HepG2 (cell line): ENCODE measurements at regions not wholly inside any gene's neighbourhood (a gene's known extent, or its start where the extent isn't known, plus 50 kb on each side); places are given as distances from the start of the nearest gene placed in this dataset.

Experiments used
- ATAC-seq: fragments of 200-7000 bp; cut with Tn5 transposase; 3 replicates; pipeline ENCODE4 v1.9.1; 2020; ENCODE audit warnings: mild to moderate bottlenecking, moderate library complexity
- BruUV-seq: library from RNA; stranded (reverse); fragments of 400-500 nt; replicated peaks from 2 replicates; lab custom pipeline; 2021; lab: Mats Ljungman, UMichigan
- CTCF ChIA-PET: fragments of 300-600 bp; formaldehyde crosslinking; extraction: SDS; loops from one replicate; lab custom pipeline; 2021; ENCODE audit warnings: low total read pairs, inconsistent platforms, low intra/inter-chr PET ratio; lab: Yijun Ruan, JAX
- POLR2A ChIA-PET: fragments of 350-600 bp; sonication (Branson Sonifier 250); formaldehyde crosslinking; loops from one replicate; lab custom pipeline; 2020; ENCODE audit warnings: antibody characterized with exemption, inconsistent platforms; lab: Yijun Ruan, JAX
- DNase-seq: peaks from one replicate; pipeline ENCODE4 v3.0.0-alpha.2; 2015; ENCODE audit warnings: low spot score
- FAIRE-seq: peaks from 3 replicates; lab custom pipeline; 2011; peaks lifted over from hg19 to GRCh38; lab: Jason Lieb, UNC
- H2AFZ ChIP-seq: one replicate; pipeline ENCODE4 v1.6.1; 2011; ENCODE audit warnings: low read length, inconsistent platforms
- H3K27ac ChIP-seq: fragments of 300-600 bp; 3 replicates; pipeline ENCODE4 v1.8.0; 2011; ENCODE audit warnings: mixed run types, mild to moderate bottlenecking, mixed read lengths, low read length, inconsistent platforms; ENCODE audit not compliant: insufficient read depth; ENCODE audit errors: extremely low read length
- H3K27me3 ChIP-seq, 2 experiments: fragments of 200-600 bp in 1 of 2; 2 replicates in 1 of 2; 3 replicates in 1 of 2; pipeline versions ENCODE4 v1.6.0 to v1.8.0; 2011; ENCODE audit warnings: low read length in 2 of 2, mild to moderate bottlenecking in 2 of 2, moderate library complexity in 2 of 2, inconsistent platforms in 1 of 2; ENCODE audit not compliant: insufficient read depth in 2 of 2, control insufficient read depth in 1 of 2
- H3K36me3 ChIP-seq, 2 experiments: fragments of 200-600 bp in 1 of 2; replicated peaks in 1 of 2; 2 replicates in 1 of 2; 3 replicates in 1 of 2; pipeline versions ENCODE4 v1.5.1 to v1.8.0; 2011; ENCODE audit warnings: low read length in 2 of 2, inconsistent platforms in 1 of 2; ENCODE audit not compliant: insufficient read depth in 2 of 2, control insufficient read depth in 1 of 2
- H3K4me1 ChIP-seq: 2 replicates; pipeline ENCODE4 v1.5.1; 2012; ENCODE audit warnings: low read length, inconsistent platforms; ENCODE audit not compliant: insufficient read depth
- H3K4me2 ChIP-seq: 2 replicates; pipeline ENCODE4 v1.6.0; 2011; ENCODE audit warnings: low read depth, low read length, inconsistent platforms
- H3K4me3 ChIP-seq, 3 experiments: fragments of 200-600 bp in 1 of 3; sonication (generic), shearing (Covaris generic) in 1 of 3; replicated peaks in 1 of 3; 2 replicates each; pipeline ENCODE4 v1.5.1; 2011 to 2016; ENCODE audit warnings: low read length in 3 of 3, inconsistent platforms in 2 of 3, low read depth in 2 of 3, mild to moderate bottlenecking in 2 of 3, control low read depth in 1 of 3, mixed read lengths in 1 of 3; ENCODE audit not compliant: insufficient read depth in 1 of 3
- H3K79me2 ChIP-seq: one replicate; pipeline ENCODE4 v1.6.1; 2011; ENCODE audit warnings: low read length, inconsistent platforms; ENCODE audit not compliant: insufficient read depth
- H3K9ac ChIP-seq: 2 replicates; pipeline ENCODE4 v1.6.0; 2011; ENCODE audit warnings: mild to moderate bottlenecking, low read depth, low read length, inconsistent platforms; ENCODE audit not compliant: insufficient read depth
- H3K9me3 ChIP-seq: 2 replicates; pipeline ENCODE4 v1.5.1; 2012; ENCODE audit warnings: mild to moderate bottlenecking, low read length
- H4K20me1 ChIP-seq: 2 replicates; pipeline ENCODE4 v1.6.0; 2011; ENCODE audit warnings: inconsistent platforms, mild to moderate bottlenecking, low read length, moderate library complexity; ENCODE audit not compliant: insufficient read depth
- KAT7 ChIP-seq: IDR thresholded peaks from 2 replicates; pipeline ENCODE4 v1.6.1; 2018; ENCODE audit warnings: borderline replicate concordance, missing compliant biosample characterization
- MED13 ChIP-seq: sonication (generic); formaldehyde crosslinking; IDR thresholded peaks from 2 replicates; pipeline ENCODE4 v1.5.0; 2020; ENCODE audit warnings: missing genetic modification reagents
- MEIS2 ChIP-seq: sonication (generic); formaldehyde crosslinking; IDR thresholded peaks from 2 replicates; pipeline ENCODE4 v1.9.0; 2021; ENCODE audit warnings: mild to moderate bottlenecking, missing genetic modification reagents
- MTF2 ChIP-seq: sonication (generic); formaldehyde crosslinking; IDR thresholded peaks from 2 replicates; pipeline ENCODE4 v1.5.0; 2020; ENCODE audit warnings: missing genetic modification reagents, borderline replicate concordance
- SMARCC2 ChIP-seq: fragments of 450-650 bp; IDR thresholded peaks from 2 replicates; pipeline ENCODE4 v1.6.1; 2017; ENCODE audit warnings: antibody characterized with exemption, mild to moderate bottlenecking
- SRY ChIP-seq: sonication (generic); formaldehyde crosslinking; IDR thresholded peaks from 2 replicates; pipeline ENCODE4 v1.8.0; 2022; ENCODE audit warnings: mild to moderate bottlenecking, missing genetic modification reagents
- ZBTB4 ChIP-seq: sonication (generic); formaldehyde crosslinking; IDR thresholded peaks from 2 replicates; pipeline ENCODE4 v1.4.0; 2020; ENCODE audit warnings: missing genetic modification reagents, mild to moderate bottlenecking, borderline replicate concordance
- ZBTB8A ChIP-seq: sonication (generic); formaldehyde crosslinking; IDR thresholded peaks from 2 replicates; pipeline ENCODE4 v1.4.0; 2020; ENCODE audit warnings: mild to moderate bottlenecking, low read depth, missing genetic modification reagents, borderline replicate concordance
- ZNF34 ChIP-seq: sonication (generic); formaldehyde crosslinking; IDR thresholded peaks from 2 replicates; pipeline ENCODE4 v1.4.0; 2020; ENCODE audit warnings: mild to moderate bottlenecking, missing genetic modification reagents, borderline replicate concordance
- ZNF547 ChIP-seq: sonication (generic); formaldehyde crosslinking; IDR thresholded peaks from 2 replicates; pipeline ENCODE4 v1.5.1; 2020; ENCODE audit warnings: mild to moderate bottlenecking, missing genetic modification reagents
- ZNF556 ChIP-seq: sonication (generic); formaldehyde crosslinking; IDR thresholded peaks from 2 replicates; pipeline ENCODE4 v1.4.0; 2020; ENCODE audit warnings: mild to moderate bottlenecking, missing genetic modification reagents, borderline replicate concordance
- ZNF780A ChIP-seq: sonication (generic); formaldehyde crosslinking; IDR thresholded peaks from 2 replicates; pipeline ENCODE4 v1.8.0; 2022; ENCODE audit warnings: mild to moderate bottlenecking, missing genetic modification reagents, moderate library complexity
- WGBS: methylation state at CpG from one replicate; pipeline ENCODE4 v1.1.6; 2017; ENCODE audit warnings: low lambda C conversion rate; 5-methylcytosine and 5-hydroxymethylcytosine counted together
- in situ Hi-C: cut with HindIII; loops from 2 replicates; pipeline ENCODE4 v1.10.0; 2017; ENCODE audit warnings: low pct_unique_long_range_greater_than_20kb; ENCODE audit not compliant: extremely low pct_ligation_motif_present
- intact Hi-C: fragments of 100-400 bp; cut with micrococcal nuclease; formaldehyde crosslinking; loops from one replicate; pipeline ENCODE4 v1.10.0; 2022; ENCODE audit not compliant: unreplicated experiment
- TF ChIP-seq, protein P1 (sequence below): sonication (generic); formaldehyde crosslinking; conservative IDR thresholded peaks from 2 replicates; pipeline ENCODE4 v1.4.0; 2020; ENCODE audit warnings: mild to moderate bottlenecking, missing genetic modification reagents, moderate library complexity
- TF ChIP-seq, protein P2 (sequence below): sonication (generic); formaldehyde crosslinking; IDR thresholded peaks from 2 replicates; pipeline ENCODE4 v1.9.0; 2021; ENCODE audit warnings: missing genetic modification reagents, mild to moderate bottlenecking, borderline replicate concordance

DNA sequence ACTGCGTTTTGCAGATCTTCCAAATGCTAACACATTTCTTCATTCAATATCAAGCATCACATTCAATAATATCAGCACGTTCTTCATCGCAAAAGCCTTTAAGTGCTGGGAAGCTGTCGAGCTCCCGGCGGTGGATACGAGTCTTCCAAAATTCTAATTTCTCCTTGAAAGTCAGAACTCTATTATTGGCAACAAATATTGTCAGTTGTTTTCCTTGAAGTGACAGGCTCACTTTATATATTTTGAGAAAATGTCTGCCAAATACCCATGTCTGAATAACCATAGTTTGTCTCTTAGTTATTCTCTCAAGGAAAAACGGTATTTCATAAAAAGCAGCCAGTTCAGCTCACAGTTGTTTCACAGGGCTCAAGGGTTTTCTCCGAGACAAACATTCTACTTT lies 226.2 kb upstream of the C1orf174 start:
- Histone ChIP-seq H3K9me3 (no peaks in the 10 kb centered on the region), H3K4me2 (no peak overlapping the region), H4K20me1 (peaks cover 9% of the 10 kb centered on the region; the same call in 1 of the 2 replicates), H2AFZ (no peak overlapping the region), H3K27ac (no peak overlapping the region), H3K9ac (no peak overlapping the region), H3K79me2 (no peaks in the 10 kb centered on the region), H3K4me1 (no peaks in the 10 kb centered on the region), H3K27me3 (peaks cover 8 to 50% of the 10 kb centered on the region in 2 experiments; a peak in 4 of 5 replicates), H3K4me3 (no peak overlapping the region), H3K36me3 (no peaks in the 10 kb centered on the region)
- 61% methylated on average over 9 of the region's 9 CpGs for WGBS
- TF ChIP-seq SRY (CRISPR knock-in tag), result no peak
- no peak for TF ChIP-seq KAT7
- TF ChIP-seq MTF2 (CRISPR knock-in tag), result no peak
- no peak for TF ChIP-seq MED13 (CRISPR knock-in tag)
- no peak for TF ChIP-seq ZNF556 (CRISPR knock-in tag)
- TF ChIP-seq ZNF34, result no peak
- TF ChIP-seq ZBTB8A, result no peak
- TF ChIP-seq MEIS2, result no peak
- no peak for TF ChIP-seq ZNF547
- TF ChIP-seq, protein P1, sequence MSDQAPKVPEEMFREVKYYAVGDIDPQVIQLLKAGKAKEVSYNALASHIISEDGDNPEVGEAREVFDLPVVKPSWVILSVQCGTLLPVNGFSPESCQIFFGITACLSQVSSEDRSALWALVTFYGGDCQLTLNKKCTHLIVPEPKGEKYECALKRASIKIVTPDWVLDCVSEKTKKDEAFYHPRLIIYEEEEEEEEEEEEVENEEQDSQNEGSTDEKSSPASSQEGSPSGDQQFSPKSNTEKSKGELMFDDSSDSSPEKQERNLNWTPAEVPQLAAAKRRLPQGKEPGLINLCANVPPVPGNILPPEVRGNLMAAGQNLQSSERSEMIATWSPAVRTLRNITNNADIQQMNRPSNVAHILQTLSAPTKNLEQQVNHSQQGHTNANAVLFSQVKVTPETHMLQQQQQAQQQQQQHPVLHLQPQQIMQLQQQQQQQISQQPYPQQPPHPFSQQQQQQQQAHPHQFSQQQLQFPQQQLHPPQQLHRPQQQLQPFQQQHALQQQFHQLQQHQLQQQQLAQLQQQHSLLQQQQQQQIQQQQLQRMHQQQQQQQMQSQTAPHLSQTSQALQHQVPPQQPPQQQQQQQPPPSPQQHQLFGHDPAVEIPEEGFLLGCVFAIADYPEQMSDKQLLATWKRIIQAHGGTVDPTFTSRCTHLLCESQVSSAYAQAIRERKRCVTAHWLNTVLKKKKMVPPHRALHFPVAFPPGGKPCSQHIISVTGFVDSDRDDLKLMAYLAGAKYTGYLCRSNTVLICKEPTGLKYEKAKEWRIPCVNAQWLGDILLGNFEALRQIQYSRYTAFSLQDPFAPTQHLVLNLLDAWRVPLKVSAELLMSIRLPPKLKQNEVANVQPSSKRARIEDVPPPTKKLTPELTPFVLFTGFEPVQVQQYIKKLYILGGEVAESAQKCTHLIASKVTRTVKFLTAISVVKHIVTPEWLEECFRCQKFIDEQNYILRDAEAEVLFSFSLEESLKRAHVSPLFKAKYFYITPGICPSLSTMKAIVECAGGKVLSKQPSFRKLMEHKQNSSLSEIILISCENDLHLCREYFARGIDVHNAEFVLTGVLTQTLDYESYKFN (CRISPR knock-in tag), result no peak
- TF ChIP-seq, protein P2, sequence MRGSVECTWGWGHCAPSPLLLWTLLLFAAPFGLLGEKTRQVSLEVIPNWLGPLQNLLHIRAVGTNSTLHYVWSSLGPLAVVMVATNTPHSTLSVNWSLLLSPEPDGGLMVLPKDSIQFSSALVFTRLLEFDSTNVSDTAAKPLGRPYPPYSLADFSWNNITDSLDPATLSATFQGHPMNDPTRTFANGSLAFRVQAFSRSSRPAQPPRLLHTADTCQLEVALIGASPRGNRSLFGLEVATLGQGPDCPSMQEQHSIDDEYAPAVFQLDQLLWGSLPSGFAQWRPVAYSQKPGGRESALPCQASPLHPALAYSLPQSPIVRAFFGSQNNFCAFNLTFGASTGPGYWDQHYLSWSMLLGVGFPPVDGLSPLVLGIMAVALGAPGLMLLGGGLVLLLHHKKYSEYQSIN, result no peak
- TF ChIP-seq SMARCC2, result no peak
- TF ChIP-seq ZNF780A (CRISPR knock-in tag), result no peak
- TF ChIP-seq ZBTB4 (CRISPR knock-in tag), result no peak
- CTCF ChIA-PET, result no interaction called here
- DNase-seq (no peak), ATAC-seq (no peak), FAIRE-seq (no peak)
- in situ Hi-C loops, result no loop called here
- POLR2A ChIA-PET, result no interaction called here
- intact Hi-C loops, result no loop called here
- BruUV-seq, result no TSS peak
